ENCODE measurements at regions not wholly inside any gene's neighbourhood (a gene's known extent, or its start where the extent isn't known, plus 50 kb on each side); places are given as distances from the start of the nearest gene placed in this dataset.
"Not testable (repeated sequence)": the region's sequence is repeated elsewhere in the genome, so short reads cannot be mapped to it uniquely, and the experiment has no call there.

GRCh38 chr14:83885837-83886293 is 1644.1 kb upstream of the FLRT2 start:
- Histone ChIP-seq H3K36me3 (no peaks in the 10 kb centered on the region), H3K9me3 (no peaks in the 10 kb centered on the region), H3K4me3 (no peak overlapping the region), H3K27me3 (no peaks in the 10 kb centered on the region), H3K27ac (no peak overlapping the region), H3K4me1 (no peaks in the 10 kb centered on the region)
- intact Hi-C loops (cut with DNase I), result no loop called here
- TF ChIP-seq CTCF (IDR thresholded peaks at IDR 0.05), result no peak
- no peak for DNase-seq
- no peak for ATAC-seq

- intact Hi-C loops (cut with DNase I), result no loop called here
- no peak overlapping the region for H3K4me3 ChIP-seq
- ATAC-seq (no peak), DNase-seq (no peak)
- H3K4me1 ChIP-seq, result no peaks in the 10 kb centered on the region
- H3K27ac ChIP-seq, result no peak overlapping the region
- TF ChIP-seq CTCF (IDR thresholded peaks at IDR 0.05), result no peak
- no peaks in the 10 kb centered on the region for H3K9me3 ChIP-seq
- no peaks in the 10 kb centered on the region for H3K36me3 ChIP-seq
- no peaks in the 10 kb centered on the region for H3K27me3 ChIP-seq
Measured at GRCh38 chr14:83887866-83888265, 1642.1 kb upstream of the FLRT2 start.

DNA sequence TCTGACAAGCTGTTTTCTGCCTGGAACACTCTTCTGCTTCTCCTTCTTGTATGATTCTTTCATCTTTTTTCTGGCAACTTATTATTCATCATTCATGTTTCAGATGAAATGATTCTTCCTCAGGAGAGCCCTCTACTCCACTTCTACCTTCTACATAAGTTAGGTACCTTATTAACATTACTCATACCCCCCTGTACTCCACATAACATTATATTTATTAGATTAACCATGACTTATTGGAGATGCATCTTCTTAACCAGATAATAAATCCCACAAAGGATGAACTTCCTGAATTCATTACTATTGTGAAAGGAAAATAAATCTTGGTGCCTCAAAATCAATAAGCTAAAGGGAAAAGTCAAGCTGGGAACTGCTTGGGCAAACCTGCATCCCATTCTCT is 1636.5 kb upstream of the FLRT2 start:
- DNase-seq, result no peak
- intact Hi-C loops (cut with DNase I), result no loop called here

DNA sequence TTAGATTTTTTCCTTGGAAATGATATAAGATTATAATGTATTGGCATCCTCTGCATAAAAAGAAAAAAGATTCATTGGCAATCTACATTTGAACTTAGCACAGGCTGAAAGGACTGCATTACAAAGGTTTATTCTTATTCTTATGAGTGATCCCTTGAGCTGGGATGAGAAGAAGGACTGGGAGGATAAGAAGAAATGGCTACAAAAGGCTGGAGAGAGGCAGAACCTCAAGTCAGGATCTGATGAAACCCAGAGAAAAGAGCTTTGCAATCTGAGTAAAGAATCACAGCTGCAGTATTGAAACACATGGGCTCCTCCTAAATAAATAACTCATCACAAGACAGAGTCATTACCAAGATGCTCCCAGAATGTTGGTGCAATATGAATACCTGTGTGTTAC is 1635.4 kb upstream of the FLRT2 start:
- Histone ChIP-seq H3K36me3 (no peaks in the 10 kb centered on the region), H3K4me3 (no peak overlapping the region), H3K4me1 (no peaks in the 10 kb centered on the region), H3K9me3 (no peaks in the 10 kb centered on the region), H3K27me3 (no peaks in the 10 kb centered on the region), H3K27ac (no peak overlapping the region)
- ATAC-seq, result no peak
- DNase-seq, result no peak
- no peak for TF ChIP-seq CTCF (IDR thresholded peaks at IDR 0.05)
- intact Hi-C loops (cut with DNase I), result no loop called here

More for the DNA sequence above, 1636.5 kb upstream of the FLRT2 start:
- no peaks in the 10 kb centered on the region for H3K9me3 ChIP-seq
- ATAC-seq, result no peak
- no peak for TF ChIP-seq CTCF (IDR thresholded peaks at IDR 0.05)
- no peaks in the 10 kb centered on the region for H3K27me3 ChIP-seq
- no peak overlapping the region for H3K27ac ChIP-seq
- no peak overlapping the region for H3K4me3 ChIP-seq
- H3K4me1 ChIP-seq, result no peaks in the 10 kb centered on the region
- H3K36me3 ChIP-seq, result no peaks in the 10 kb centered on the region

DNA sequence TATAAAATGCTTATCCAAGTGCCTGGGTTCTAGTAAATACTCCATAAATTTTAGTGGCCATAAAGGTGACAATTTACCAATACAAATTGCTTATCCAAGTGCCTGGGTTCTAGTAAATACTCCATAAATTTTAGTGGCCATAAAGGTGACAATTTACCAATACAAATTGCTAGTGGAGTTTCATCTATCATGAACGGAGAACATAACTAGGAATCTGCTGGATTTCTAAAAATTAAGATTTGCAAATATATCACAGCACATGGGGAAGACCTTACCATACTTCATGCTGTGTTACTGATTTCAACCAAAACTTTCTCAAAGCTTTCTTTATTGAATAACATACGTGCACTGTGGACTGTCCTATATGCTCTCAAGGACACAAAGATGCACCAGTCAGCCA is 1631.4 kb upstream of the FLRT2 start:
- intact Hi-C loops (cut with DNase I); H3K27me3 ChIP-seq; H3K36me3 ChIP-seq; ATAC-seq; H3K4me1 ChIP-seq; H3K4me3 ChIP-seq; H3K9me3 ChIP-seq; DNase-seq; H3K27ac ChIP-seq: not testable (repeated sequence)

DNA sequence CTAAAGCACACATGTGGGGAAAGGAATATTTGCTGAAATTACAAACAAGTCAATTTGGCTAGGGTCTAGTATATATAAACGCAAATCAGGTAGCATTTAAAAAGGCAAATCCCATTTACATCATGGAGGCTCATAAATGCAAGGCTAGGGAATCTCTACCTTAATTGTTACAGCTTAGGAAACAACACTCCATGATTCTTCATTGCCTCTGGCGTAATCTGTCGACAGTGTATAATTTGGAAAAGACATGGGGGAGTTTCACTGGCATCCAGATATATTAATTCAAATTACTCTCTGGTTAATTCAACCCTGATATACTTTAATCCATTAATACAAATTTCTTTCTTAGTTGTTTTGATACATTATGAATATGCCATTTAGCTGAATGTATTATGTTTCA is 1630.2 kb upstream of the FLRT2 start:
- Histone ChIP-seq H3K4me1 (no peaks in the 10 kb centered on the region), H3K27me3 (no peaks in the 10 kb centered on the region), H3K9me3 (no peaks in the 10 kb centered on the region), H3K27ac (no peak overlapping the region), H3K4me3 (no peak overlapping the region), H3K36me3 (no peaks in the 10 kb centered on the region)
- no peak for TF ChIP-seq CTCF (IDR thresholded peaks at IDR 0.05)
- ATAC-seq (no peak), DNase-seq (no peak)
- intact Hi-C loops (cut with DNase I), result no loop called here
